ENCODE measurements at regions not wholly inside any gene's neighbourhood (a gene's known extent, or its start where the extent isn't known, plus 50 kb on each side); places are given as distances from the start of the nearest gene placed in this dataset.

DNA sequence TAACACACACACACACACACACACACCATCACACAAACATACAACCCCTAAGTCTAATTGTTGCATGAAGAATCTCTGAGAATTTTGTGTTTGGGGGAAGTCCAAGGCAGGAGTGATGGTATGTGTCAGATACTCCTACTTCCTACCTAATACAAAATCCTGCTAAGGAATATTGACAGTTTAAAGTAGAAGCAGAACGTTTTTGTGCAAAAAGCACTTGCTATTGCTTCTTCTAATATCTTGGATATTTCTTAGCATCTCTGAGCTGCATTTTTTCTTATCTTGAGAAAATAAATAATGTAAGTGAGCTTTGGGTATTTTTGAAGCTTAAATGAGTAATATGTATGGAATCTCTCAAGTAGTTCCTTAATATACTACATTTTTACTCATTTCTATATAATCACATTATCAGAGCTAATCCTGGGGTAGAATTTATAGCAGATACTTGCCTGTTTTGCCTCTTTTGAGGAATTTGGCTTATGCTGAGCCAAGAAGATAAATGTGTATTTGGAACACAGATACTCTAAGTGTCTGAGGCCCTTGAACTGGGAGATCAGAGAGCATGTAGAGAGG lies 212.3 kb downstream of the DKK1 start:
- Histone ChIP-seq H4K20me1 (ENCODE audit: control insufficient read depth, insufficient read depth, insufficient read length) (no peaks in the 10 kb centered on the region), H3K9ac (ENCODE audit: extremely low read depth, insufficient read length, low read length) (no peak overlapping the region), H2BK20ac (ENCODE audit: low read depth, low read length, poor library complexity, severe bottlenecking) (no peak overlapping the region), H4K91ac (ENCODE audit: insufficient read length, low read depth, low read length) (no peak overlapping the region), H3T11ph (ENCODE audit: low read length) (no peak overlapping the region), H3K14ac (ENCODE audit: insufficient read depth, low read length) (no peak overlapping the region), H3K56ac (ENCODE audit: insufficient read length, low read depth, low read length) (no peak overlapping the region), H2BK120ac (ENCODE audit: low read depth, low read length, poor library complexity, severe bottlenecking) (no peak overlapping the region), H2BK5ac (ENCODE audit: insufficient read length, low read length) (no peak overlapping the region), H3K18ac (ENCODE audit: insufficient read length, low read depth, low read length) (no peak overlapping the region), H3K27ac (ENCODE audit: insufficient read length, low read depth, low read length) (no peak overlapping the region), H2AFZ (ENCODE audit: low read length) (no peak overlapping the region), H4K8ac (replicated peaks; ENCODE audit: insufficient read length, low read depth, low read length) (no peak overlapping the region), H3K27me3 (ENCODE audit: insufficient read depth, low read length) (no peaks in the 10 kb centered on the region), H2AK5ac (ENCODE audit: insufficient read length, low read length) (no peak overlapping the region), H4K5ac (ENCODE audit: insufficient read length, low read depth, low read length) (no peak overlapping the region), H3K9me3 (ENCODE audit: control insufficient read depth, low read depth, low read length) (no peaks in the 10 kb centered on the region), H2BK12ac (ENCODE audit: insufficient read length, low read depth, low read length) (no peak overlapping the region), H2BK15ac (ENCODE audit: low read depth, low read length) (no peak overlapping the region), H3K23ac (ENCODE audit: insufficient read length, low read depth, low read length) (no peak overlapping the region), H3K23me2 (ENCODE audit: insufficient read length, low read depth, low read length, poor library complexity, severe bottlenecking) (no peaks in the 10 kb centered on the region), H3K79me1 (ENCODE audit: insufficient read depth, low read depth, low read length, poor library complexity, severe bottlenecking) (no peaks in the 10 kb centered on the region), H3K4me1 (ENCODE audit: insufficient read depth, low read length) (no peaks in the 10 kb centered on the region), H3K4ac (ENCODE audit: low read depth, low read length) (no peak overlapping the region), H3K79me2 (ENCODE audit: insufficient read depth, low read length) (no peaks in the 10 kb centered on the region), H3K4me2 (ENCODE audit: insufficient read depth, insufficient read length, low read length) (no peak overlapping the region)
- Mint-ChIP-seq H3K27me3 (ENCODE audit: low read depth) (no peaks in the 10 kb centered on the region), H3K36me3 (ENCODE audit: insufficient read depth in 1 of 3, low read depth in 3 of 3) (no peaks in the 10 kb centered on the region; a peak in 1 of 7 replicates), H3K4me3 (no peak overlapping the region), H3K4me1 (peaks cover 0 to 4% of the 10 kb centered on the region in 2 experiments; a peak in 2 of 4 replicates), H3K27ac (no peak overlapping the region), H3K9me3 (no peaks in the 10 kb centered on the region)
- DNase-seq = no peak
- TF ChIP-seq, protein P1, sequence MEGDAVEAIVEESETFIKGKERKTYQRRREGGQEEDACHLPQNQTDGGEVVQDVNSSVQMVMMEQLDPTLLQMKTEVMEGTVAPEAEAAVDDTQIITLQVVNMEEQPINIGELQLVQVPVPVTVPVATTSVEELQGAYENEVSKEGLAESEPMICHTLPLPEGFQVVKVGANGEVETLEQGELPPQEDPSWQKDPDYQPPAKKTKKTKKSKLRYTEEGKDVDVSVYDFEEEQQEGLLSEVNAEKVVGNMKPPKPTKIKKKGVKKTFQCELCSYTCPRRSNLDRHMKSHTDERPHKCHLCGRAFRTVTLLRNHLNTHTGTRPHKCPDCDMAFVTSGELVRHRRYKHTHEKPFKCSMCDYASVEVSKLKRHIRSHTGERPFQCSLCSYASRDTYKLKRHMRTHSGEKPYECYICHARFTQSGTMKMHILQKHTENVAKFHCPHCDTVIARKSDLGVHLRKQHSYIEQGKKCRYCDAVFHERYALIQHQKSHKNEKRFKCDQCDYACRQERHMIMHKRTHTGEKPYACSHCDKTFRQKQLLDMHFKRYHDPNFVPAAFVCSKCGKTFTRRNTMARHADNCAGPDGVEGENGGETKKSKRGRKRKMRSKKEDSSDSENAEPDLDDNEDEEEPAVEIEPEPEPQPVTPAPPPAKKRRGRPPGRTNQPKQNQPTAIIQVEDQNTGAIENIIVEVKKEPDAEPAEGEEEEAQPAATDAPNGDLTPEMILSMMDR (conservative IDR thresholded peaks at IDR 0.05) = no peak
- no CpG with 5 or more reads among the region's 1 CpG for WGBS (ENCODE audit: extremely low coverage, insufficient read length, low lambda C conversion rate)
